ENCODE measurements at regions not wholly inside any gene's neighbourhood (a gene's known extent, or its start where the extent isn't known, plus 50 kb on each side); places are given as distances from the start of the nearest gene placed in this dataset.
"Not testable (repeated sequence)": the region's sequence is repeated elsewhere in the genome, so short reads cannot be mapped to it uniquely, and the experiment has no call there.

GRCh38 chr20:40848526-40848925 lies 159.5 kb upstream of the MAFB start:
- no peak for DNase-seq (ENCODE audit: low read depth)

GRCh38 chr20:40849456-40849855 lies 160.4 kb upstream of the MAFB start:
- DNase-seq (ENCODE audit: low read depth) = no peak

GRCh38 chr20:40851051-40851450 lies 162.0 kb upstream of the MAFB start:
- no peak for DNase-seq (ENCODE audit: low read depth)

- no peak for DNase-seq (ENCODE audit: low read depth)
These were observed 166.2 kb upstream of the MAFB start for GRCh38 chr20:40855269-40855668.

- no peak for DNase-seq (ENCODE audit: low read depth)
These were observed 167.6 kb upstream of the MAFB start for GRCh38 chr20:40856653-40857052.

- peak; percentile 67 for DNase-seq (ENCODE audit: low read depth)
These were observed 168.1 kb upstream of the TOP1 start for GRCh38 chr20:40860487-40860902.

- DNase-seq (ENCODE audit: low read depth) = no peak
These were observed 167.1 kb upstream of the TOP1 start for GRCh38 chr20:40861427-40862008.

- no peak for DNase-seq (ENCODE audit: low read depth)
These were observed 165.2 kb upstream of the TOP1 start for GRCh38 chr20:40863355-40863919.

- DNase-seq (ENCODE audit: low read depth) = no peak
These were observed 164.2 kb upstream of the TOP1 start for GRCh38 chr20:40864470-40864869.

GRCh38 chr20:40865095-40865494 lies 163.5 kb upstream of the TOP1 start:
- DNase-seq (ENCODE audit: low read depth) = no peak

GRCh38 chr20:40866056-40866455 lies 162.6 kb upstream of the TOP1 start:
- DNase-seq (ENCODE audit: low read depth) = no peak

GRCh38 chr20:40868551-40869217 lies 159.9 kb upstream of the TOP1 start:
- DNase-seq (ENCODE audit: low read depth) = peak; percentile 35

GRCh38 chr20:40869218-40870147 lies 159.1 kb upstream of the TOP1 start:
- DNase-seq (ENCODE audit: low read depth) = no peak

GRCh38 chr20:40875116-40876085 lies 153.2 kb upstream of the TOP1 start:
- no peak for DNase-seq (ENCODE audit: low read depth)

- not testable (repeated sequence) for DNase-seq (ENCODE audit: low read depth)
These were observed 150.5 kb upstream of the TOP1 start for GRCh38 chr20:40878099-40878498.

- DNase-seq (ENCODE audit: low read depth) = no peak
These were observed 148.4 kb upstream of the TOP1 start for GRCh38 chr20:40880063-40880728.

GRCh38 chr20:40880729-40881109 lies 147.9 kb upstream of the TOP1 start:
- DNase-seq (ENCODE audit: low read depth) = no peak

- no peak for DNase-seq (ENCODE audit: low read depth)
These were observed 146.5 kb upstream of the TOP1 start for GRCh38 chr20:40882152-40882551.

- no peak for DNase-seq (ENCODE audit: low read depth)
These were observed 145.5 kb upstream of the TOP1 start for GRCh38 chr20:40883097-40883496.

GRCh38 chr20:40887105-40887504 lies 141.5 kb upstream of the TOP1 start:
- no peak for DNase-seq (ENCODE audit: low read depth)

Measured in LHCN-M2 (cell line).